HS-27A (cell line): ENCODE measurements at regions not wholly inside any gene's neighbourhood (a gene's known extent, or its start where the extent isn't known, plus 50 kb on each side); places are given as distances from the start of the nearest gene placed in this dataset.

ENCODE experiments used
- DNase-seq: peaks from one replicate; pipeline ENCODE4 v3.0.0-alpha.2; 2012; ENCODE audit warnings: low read depth, missing footprints

- DNase-seq: no peak
Observed at GRCh38 chrX:7789200-7789599, 53.8 kb upstream of the VCX start.

- DNase-seq: no peak
Observed at GRCh38 chrX:7788334-7788733, 54.6 kb upstream of the VCX start.

GRCh38 chrX:7787714-7788113, 55.3 kb upstream of the VCX start:
- no peak for DNase-seq

- no peak for DNase-seq
Observed at GRCh38 chrX:7784580-7784979, 58.4 kb upstream of the VCX start.

- DNase-seq: no peak
Observed at GRCh38 chrX:7779644-7780043, 63.3 kb upstream of the VCX start.

GRCh38 chrX:7775987-7776386, 67.0 kb upstream of the VCX start:
- DNase-seq: no peak

- DNase-seq: no peak
Observed at GRCh38 chrX:7771788-7772438, 71.1 kb upstream of the VCX start.

GRCh38 chrX:7759830-7760229, 83.1 kb upstream of the VCX start:
- no peak for DNase-seq

- no peak for DNase-seq
Observed at GRCh38 chrX:7746856-7747255, 96.1 kb upstream of the VCX start.

- DNase-seq: no peak
Observed at GRCh38 chrX:7730071-7730470, 112.9 kb upstream of the VCX start.

GRCh38 chrX:7720519-7720918, 122.5 kb upstream of the VCX start:
- no peak for DNase-seq

- DNase-seq: no peak
Observed at GRCh38 chrX:7714351-7714750, 128.6 kb upstream of the VCX start.

GRCh38 chrX:7711167-7711566, 131.8 kb upstream of the VCX start:
- no peak for DNase-seq

GRCh38 chrX:7709845-7710244, 133.1 kb upstream of the VCX start:
- DNase-seq: no peak

GRCh38 chrX:7706032-7706431, 136.9 kb upstream of the VCX start:
- no peak for DNase-seq

- no peak for DNase-seq
Observed at GRCh38 chrX:7704205-7704604, 138.8 kb upstream of the VCX start.

- no peak for DNase-seq
Observed at GRCh38 chrX:7698248-7698647, 144.7 kb upstream of the VCX start.

GRCh38 chrX:7690842-7691241, 152.1 kb upstream of the VCX start:
- DNase-seq: no peak

GRCh38 chrX:7689791-7690412, 153.1 kb upstream of the VCX start:
- DNase-seq: no peak

- DNase-seq: no peak
Observed at GRCh38 chrX:7680181-7680580, 162.8 kb upstream of the VCX start.

- no peak for DNase-seq
Observed at GRCh38 chrX:7654316-7654715, 188.7 kb upstream of the VCX start.

- no peak for DNase-seq
Observed at GRCh38 chrX:7647831-7648230, 195.1 kb upstream of the VCX start.

- no peak for DNase-seq
Observed at GRCh38 chrX:7641141-7641540, 201.8 kb upstream of the VCX start.

GRCh38 chrX:7640392-7640791, 202.6 kb upstream of the VCX start:
- DNase-seq: no peak
